GM20000 (cell line): ENCODE measurements at regions not wholly inside any gene's neighbourhood (a gene's known extent, or its start where the extent isn't known, plus 50 kb on each side); places are given as distances from the start of the nearest gene placed in this dataset.

ENCODE experiments used
- DNase-seq: peaks from one replicate; pipeline ENCODE4 v3.0.0; 2012; ENCODE audit warnings: low spot score
- CTCF ChIP-seq: IDR thresholded peaks from 2 replicates; pipeline ENCODE4 v1.5.1; 2012; ENCODE audit warnings: mild to moderate bottlenecking, control low read depth; ENCODE audit errors: extremely low read depth, missing control alignments

- TF ChIP-seq CTCF, result no peak
Observed at GRCh38 chr4:79047316-79047715, 108.1 kb upstream of the PAQR3 start.

GRCh38 chr4:79046016-79046592 lies 106.9 kb upstream of the PAQR3 start:
- TF ChIP-seq CTCF, result no peak
- no peak for DNase-seq

More at GRCh38 chr4:79047316-79047715, 108.1 kb upstream of the PAQR3 start:
- no peak for DNase-seq

GRCh38 chr4:79044141-79044659 lies 105.0 kb upstream of the PAQR3 start:
- no peak for TF ChIP-seq CTCF
- no peak for DNase-seq

DNA sequence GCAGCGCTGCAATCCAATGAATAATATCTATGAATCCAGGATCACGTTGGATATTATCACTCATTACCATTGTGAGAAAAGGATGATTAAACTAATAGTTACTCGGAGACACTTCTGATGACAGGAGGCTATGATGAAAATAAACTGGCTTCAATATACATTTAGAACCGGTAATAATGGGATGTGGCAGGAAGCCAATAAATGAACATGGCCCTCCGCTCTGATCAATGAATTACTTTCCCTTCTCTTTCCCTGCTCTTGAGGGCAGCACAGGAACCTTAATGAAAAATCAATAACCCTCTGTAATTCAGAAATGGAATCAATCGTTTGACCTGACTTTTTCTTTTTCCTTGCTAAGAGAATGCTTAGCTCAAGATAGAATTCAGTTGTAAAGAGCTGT lies 103.9 kb upstream of the PAQR3 start:
- TF ChIP-seq CTCF, result no peak
- DNase-seq, result no peak

DNA sequence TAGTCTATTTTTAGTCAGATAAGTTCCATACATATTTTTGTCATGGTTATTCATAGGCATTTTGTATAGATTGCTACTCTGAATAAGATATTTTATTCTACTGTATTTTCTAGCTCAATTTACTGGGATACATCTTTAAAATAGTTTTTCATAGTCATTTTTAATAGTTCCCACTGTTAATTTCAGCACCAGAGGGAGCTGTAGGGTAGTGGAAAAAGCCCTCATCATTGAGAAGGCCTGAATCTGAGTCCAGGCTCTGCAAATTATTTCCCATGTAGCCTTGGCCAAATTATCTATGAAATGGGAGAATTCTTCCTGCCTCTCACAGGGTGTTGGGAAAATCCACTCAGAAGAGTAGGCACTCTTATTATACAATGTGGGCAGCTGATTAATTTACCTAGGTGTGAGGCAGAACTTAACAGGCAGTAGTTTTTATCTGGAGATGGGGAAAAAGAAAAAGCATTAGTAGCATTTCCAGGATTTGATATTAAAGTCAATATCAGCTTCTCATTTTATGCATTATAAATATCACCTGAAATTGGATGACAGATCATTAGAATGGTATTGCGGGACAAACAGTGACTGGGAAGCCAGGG lies 102.9 kb upstream of the PAQR3 start:
- no peak for TF ChIP-seq CTCF
- peak; percentile 31 for DNase-seq

- no peak for DNase-seq
- TF ChIP-seq CTCF, result no peak
Observed at GRCh38 chr4:79034544-79034943, 95.3 kb upstream of the PAQR3 start.

DNA sequence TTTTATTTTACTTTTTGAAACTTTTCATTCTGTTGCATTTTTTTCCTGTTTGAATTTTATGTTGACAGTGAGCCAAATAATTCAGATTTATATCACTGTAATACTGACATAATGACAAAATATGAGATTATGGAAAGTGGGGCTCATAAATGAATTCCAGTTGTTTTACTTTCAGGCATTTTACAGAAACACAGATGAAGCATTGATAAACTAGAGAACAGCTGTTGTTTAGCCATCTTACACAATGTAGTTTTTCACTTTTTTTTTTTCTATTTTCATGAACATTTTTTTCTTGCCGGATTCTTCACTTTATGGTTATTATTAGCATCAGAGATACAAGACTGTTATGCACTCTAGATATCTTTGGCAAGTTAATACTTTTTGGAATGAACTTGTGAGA lies 91.7 kb upstream of the PAQR3 start:
- DNase-seq, result no peak
- TF ChIP-seq CTCF, result no peak
